ENCODE measurements at regions not wholly inside any gene's neighbourhood (a gene's known extent, or its start where the extent isn't known, plus 50 kb on each side); places are given as distances from the start of the nearest gene placed in this dataset.
"Not testable (repeated sequence)": the region's sequence is repeated elsewhere in the genome, so short reads cannot be mapped to it uniquely, and the experiment has no call there.

- no peak overlapping the region for H3K9ac ChIP-seq (ENCODE audit: insufficient read length)
- H3K27ac ChIP-seq: no peak overlapping the region
- no peak overlapping the region for H3K4me3 ChIP-seq
- TF ChIP-seq FOXP2 (optimal IDR thresholded peaks at IDR 0.05; ENCODE audit: control extremely low read depth, extremely low read length, insufficient read depth) (no peak), EZH2 (IDR thresholded peaks at IDR 0.05) (no peak), POLR2AphosphoS5 (IDR thresholded peaks at IDR 0.05; ENCODE audit: borderline replicate concordance, low read depth, low read length) (no peak)
- no peak for DNase-seq (ENCODE audit: low read depth, low spot score)
- H3K9me3 ChIP-seq (ENCODE audit: low read depth, low read length): no peaks in the 10 kb centered on the region
- H3K36me3 ChIP-seq (ENCODE audit: insufficient read depth, low read length): no peaks in the 10 kb centered on the region
These were observed 114.1 kb downstream of the NRN1 start for GRCh38 chr6:5892669-5893068.

DNA sequence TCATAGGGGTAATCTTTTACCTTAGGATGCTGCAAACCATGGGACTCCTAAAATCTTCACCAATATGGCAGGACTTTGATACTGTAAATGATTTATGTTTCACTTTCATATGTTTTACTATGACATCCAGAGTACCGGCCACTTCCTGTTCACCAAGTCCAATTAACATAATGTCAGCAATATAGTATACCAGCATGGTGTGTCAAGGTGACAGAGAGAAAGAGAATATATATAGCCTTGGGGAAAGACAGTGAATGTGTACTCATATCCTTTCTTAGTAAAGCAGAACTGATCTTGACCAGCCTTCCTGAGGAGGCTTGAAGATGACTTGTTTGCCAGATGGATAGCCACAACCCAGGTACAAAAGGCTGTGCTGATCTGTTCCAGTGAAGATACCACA, 127.9 kb downstream of the NRN1 start:
- H3K27ac ChIP-seq: no peak overlapping the region
- DNase-seq (ENCODE audit: low read depth, low spot score): no peak
- no peaks in the 10 kb centered on the region for H3K36me3 ChIP-seq (ENCODE audit: insufficient read depth, low read length)
- no peak overlapping the region for H3K9ac ChIP-seq (ENCODE audit: insufficient read length)
- H3K9me3 ChIP-seq (ENCODE audit: low read depth, low read length): no peaks in the 10 kb centered on the region
- no peak overlapping the region for H3K4me3 ChIP-seq
- no peak for TF ChIP-seq EZH2 (IDR thresholded peaks at IDR 0.05)
- no peak for TF ChIP-seq FOXP2 (optimal IDR thresholded peaks at IDR 0.05; ENCODE audit: control extremely low read depth, extremely low read length, insufficient read depth)
- no peak for TF ChIP-seq POLR2AphosphoS5 (IDR thresholded peaks at IDR 0.05; ENCODE audit: borderline replicate concordance, low read depth, low read length)

DNA sequence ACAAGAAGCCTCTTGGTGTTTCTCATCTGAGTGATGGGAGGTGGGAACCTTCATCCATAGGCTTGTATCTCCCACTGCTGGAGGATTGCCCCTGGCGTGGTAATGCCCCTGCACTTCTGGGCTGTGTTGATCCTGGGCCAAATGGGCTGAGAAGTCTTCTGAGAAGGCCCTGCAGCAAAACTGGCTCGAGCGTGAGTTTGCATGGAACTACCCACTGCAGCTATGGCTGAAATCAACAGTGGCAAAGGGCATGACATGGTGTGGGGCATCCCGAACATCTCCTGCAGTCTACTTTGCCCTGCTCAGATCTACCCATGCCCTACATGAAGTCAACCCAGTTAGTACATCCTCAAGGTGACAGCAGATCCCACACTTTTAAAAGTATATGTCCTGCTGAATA, 130.6 kb downstream of the NRN1 start:
- H3K9me3 ChIP-seq (ENCODE audit: low read depth, low read length): no peaks in the 10 kb centered on the region
- no peak overlapping the region for H3K27ac ChIP-seq
- no peak overlapping the region for H3K9ac ChIP-seq (ENCODE audit: insufficient read length)
- TF ChIP-seq FOXP2 (optimal IDR thresholded peaks at IDR 0.05; ENCODE audit: control extremely low read depth, extremely low read length, insufficient read depth): no peak
- no peak for TF ChIP-seq EZH2 (IDR thresholded peaks at IDR 0.05)
- no peak for TF ChIP-seq POLR2AphosphoS5 (IDR thresholded peaks at IDR 0.05; ENCODE audit: borderline replicate concordance, low read depth, low read length)
- H3K4me3 ChIP-seq: no peak overlapping the region
- no peak for DNase-seq (ENCODE audit: low read depth, low spot score)
- no peaks in the 10 kb centered on the region for H3K36me3 ChIP-seq (ENCODE audit: insufficient read depth, low read length)

DNA sequence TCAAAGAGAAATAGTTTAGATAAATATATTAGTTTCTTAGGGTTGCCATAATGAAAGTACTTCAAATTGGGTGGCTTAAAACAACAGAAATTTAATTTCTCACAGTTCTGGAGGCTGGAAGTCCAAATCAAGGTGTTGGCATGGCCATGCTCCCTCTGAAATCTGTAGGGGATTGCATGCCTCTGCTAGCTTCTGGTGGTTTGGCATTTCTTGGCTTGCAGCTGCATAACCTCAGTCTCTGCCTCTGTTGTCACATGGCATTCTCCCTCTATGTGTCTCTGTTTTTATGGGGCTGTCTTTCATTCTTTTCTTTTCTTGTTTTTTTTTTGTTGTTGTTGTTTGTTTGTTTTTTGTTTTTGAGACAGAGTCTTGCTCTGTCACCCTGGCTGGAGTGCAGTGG, 132.7 kb downstream of the NRN1 start:
- not testable (repeated sequence) for H3K27ac ChIP-seq; H3K36me3 ChIP-seq (ENCODE audit: insufficient read depth, low read length); H3K9me3 ChIP-seq (ENCODE audit: low read depth, low read length); DNase-seq (ENCODE audit: low read depth, low spot score); H3K4me3 ChIP-seq; H3K9ac ChIP-seq (ENCODE audit: insufficient read length)

GRCh38 chr6:5871296-5871695, 135.4 kb downstream of the NRN1 start:
- no peaks in the 10 kb centered on the region for H3K9me3 ChIP-seq (ENCODE audit: low read depth, low read length)
- no peaks in the 10 kb centered on the region for H3K36me3 ChIP-seq (ENCODE audit: insufficient read depth, low read length)
- no peak for DNase-seq (ENCODE audit: low read depth, low spot score)
- H3K27ac ChIP-seq: no peak overlapping the region
- TF ChIP-seq POLR2AphosphoS5 (IDR thresholded peaks at IDR 0.05; ENCODE audit: borderline replicate concordance, low read depth, low read length) (no peak), EZH2 (IDR thresholded peaks at IDR 0.05) (no peak), FOXP2 (optimal IDR thresholded peaks at IDR 0.05; ENCODE audit: control extremely low read depth, extremely low read length, insufficient read depth) (no peak)
- H3K9ac ChIP-seq (ENCODE audit: insufficient read length): no peak overlapping the region
- H3K4me3 ChIP-seq: no peak overlapping the region

GRCh38 chr6:5869676-5870075, 137.0 kb downstream of the NRN1 start:
- H3K4me3 ChIP-seq: no peak overlapping the region
- no peak for DNase-seq (ENCODE audit: low read depth, low spot score)
- H3K27ac ChIP-seq: no peak overlapping the region
- H3K9me3 ChIP-seq (ENCODE audit: low read depth, low read length): no peaks in the 10 kb centered on the region
- H3K36me3 ChIP-seq (ENCODE audit: insufficient read depth, low read length): no peaks in the 10 kb centered on the region
- H3K9ac ChIP-seq (ENCODE audit: insufficient read length): no peak overlapping the region
- no peak for TF ChIP-seq FOXP2 (optimal IDR thresholded peaks at IDR 0.05; ENCODE audit: control extremely low read depth, extremely low read length, insufficient read depth)

DNA sequence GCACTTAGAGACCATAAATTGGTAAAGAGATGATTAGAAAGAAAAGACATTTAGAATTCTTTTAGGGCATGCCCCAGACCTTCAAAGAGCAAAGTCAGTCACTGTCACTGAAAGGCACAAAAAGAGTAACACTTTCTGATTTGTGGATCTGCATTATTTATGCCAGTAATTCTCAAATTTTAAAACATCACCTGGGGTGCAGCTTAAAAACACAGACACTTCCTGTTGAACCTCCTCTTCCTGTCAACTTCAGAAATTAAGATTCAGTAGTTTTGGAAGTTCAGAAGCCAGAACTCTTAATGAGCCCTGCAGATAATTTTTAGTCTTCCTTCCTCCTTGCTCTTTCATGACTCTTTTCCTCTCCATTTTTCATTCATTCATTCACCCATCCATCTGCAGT, 137.5 kb downstream of the NRN1 start:
- H3K4me3 ChIP-seq: no peak overlapping the region
- no peak overlapping the region for H3K27ac ChIP-seq
- H3K9ac ChIP-seq (ENCODE audit: insufficient read length): no peak overlapping the region
- no peak for DNase-seq (ENCODE audit: low read depth, low spot score)
- H3K9me3 ChIP-seq (ENCODE audit: low read depth, low read length): no peaks in the 10 kb centered on the region
- TF ChIP-seq FOXP2 (optimal IDR thresholded peaks at IDR 0.05; ENCODE audit: control extremely low read depth, extremely low read length, insufficient read depth) (no peak), EZH2 (IDR thresholded peaks at IDR 0.05) (no peak), POLR2AphosphoS5 (IDR thresholded peaks at IDR 0.05; ENCODE audit: borderline replicate concordance, low read depth, low read length) (no peak)
- H3K36me3 ChIP-seq (ENCODE audit: insufficient read depth, low read length): no peaks in the 10 kb centered on the region

GRCh38 chr6:5866547-5867051, 140.1 kb downstream of the NRN1 start:
- Histone ChIP-seq H3K9ac (ENCODE audit: insufficient read length) (no peak overlapping the region), H3K36me3 (ENCODE audit: insufficient read depth, low read length) (no peaks in the 10 kb centered on the region), H3K27ac (no peak overlapping the region), H3K9me3 (ENCODE audit: low read depth, low read length) (no peaks in the 10 kb centered on the region), H3K4me3 (no peak overlapping the region)
- no peak for TF ChIP-seq POLR2AphosphoS5 (IDR thresholded peaks at IDR 0.05; ENCODE audit: borderline replicate concordance, low read depth, low read length)
- no peak for TF ChIP-seq FOXP2 (optimal IDR thresholded peaks at IDR 0.05; ENCODE audit: control extremely low read depth, extremely low read length, insufficient read depth)
- no peak for DNase-seq (ENCODE audit: low read depth, low spot score)

DNA sequence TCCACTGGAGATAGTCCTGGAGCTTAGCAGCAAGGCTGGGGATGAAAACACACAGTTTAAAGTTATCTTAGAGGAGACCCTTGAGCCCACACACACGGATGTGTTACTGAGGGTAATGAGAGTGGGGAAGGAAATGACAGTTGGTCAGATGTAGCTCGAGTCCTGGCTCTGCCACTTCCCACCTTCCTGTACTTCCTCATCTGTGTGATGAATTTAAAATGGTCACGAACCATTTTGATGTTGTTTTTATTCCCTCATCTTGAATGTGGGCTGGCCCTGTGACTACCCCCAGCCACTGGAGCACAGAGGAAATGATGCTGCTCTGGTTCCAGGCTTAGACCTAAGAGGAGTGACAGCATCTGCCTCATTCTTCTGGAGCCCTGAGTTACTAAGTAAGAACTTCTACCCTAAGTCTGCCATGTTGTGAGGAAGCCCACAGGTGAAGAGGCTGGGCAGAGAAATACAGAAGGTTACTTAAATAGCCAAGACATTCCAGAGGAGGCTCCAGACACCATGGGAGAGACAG, 141.2 kb downstream of the NRN1 start:
- H3K36me3 ChIP-seq (ENCODE audit: insufficient read depth, low read length): no peaks in the 10 kb centered on the region
- H3K27ac ChIP-seq: no peak overlapping the region
- H3K4me3 ChIP-seq: no peak overlapping the region
- no peaks in the 10 kb centered on the region for H3K9me3 ChIP-seq (ENCODE audit: low read depth, low read length)
- H3K9ac ChIP-seq (ENCODE audit: insufficient read length): no peak overlapping the region
- no peak for DNase-seq (ENCODE audit: low read depth, low spot score)
- TF ChIP-seq POLR2AphosphoS5 (IDR thresholded peaks at IDR 0.05; ENCODE audit: borderline replicate concordance, low read depth, low read length) (no peak), FOXP2 (optimal IDR thresholded peaks at IDR 0.05; ENCODE audit: control extremely low read depth, extremely low read length, insufficient read depth) (no peak), EZH2 (IDR thresholded peaks at IDR 0.05) (no peak)
